ENCODE measurements at regions not wholly inside any gene's neighbourhood (a gene's known extent, or its start where the extent isn't known, plus 50 kb on each side); places are given as distances from the start of the nearest gene placed in this dataset.

- Histone ChIP-seq H3K27ac (no peak overlapping the region), H3K36me3 (no peaks in the 10 kb centered on the region), H3K9me3 (no peaks in the 10 kb centered on the region), H3K4me1 (no peaks in the 10 kb centered on the region), H3K4me3 (no peak overlapping the region), H3K27me3 (no peaks in the 10 kb centered on the region)
- TF ChIP-seq, protein P1, sequence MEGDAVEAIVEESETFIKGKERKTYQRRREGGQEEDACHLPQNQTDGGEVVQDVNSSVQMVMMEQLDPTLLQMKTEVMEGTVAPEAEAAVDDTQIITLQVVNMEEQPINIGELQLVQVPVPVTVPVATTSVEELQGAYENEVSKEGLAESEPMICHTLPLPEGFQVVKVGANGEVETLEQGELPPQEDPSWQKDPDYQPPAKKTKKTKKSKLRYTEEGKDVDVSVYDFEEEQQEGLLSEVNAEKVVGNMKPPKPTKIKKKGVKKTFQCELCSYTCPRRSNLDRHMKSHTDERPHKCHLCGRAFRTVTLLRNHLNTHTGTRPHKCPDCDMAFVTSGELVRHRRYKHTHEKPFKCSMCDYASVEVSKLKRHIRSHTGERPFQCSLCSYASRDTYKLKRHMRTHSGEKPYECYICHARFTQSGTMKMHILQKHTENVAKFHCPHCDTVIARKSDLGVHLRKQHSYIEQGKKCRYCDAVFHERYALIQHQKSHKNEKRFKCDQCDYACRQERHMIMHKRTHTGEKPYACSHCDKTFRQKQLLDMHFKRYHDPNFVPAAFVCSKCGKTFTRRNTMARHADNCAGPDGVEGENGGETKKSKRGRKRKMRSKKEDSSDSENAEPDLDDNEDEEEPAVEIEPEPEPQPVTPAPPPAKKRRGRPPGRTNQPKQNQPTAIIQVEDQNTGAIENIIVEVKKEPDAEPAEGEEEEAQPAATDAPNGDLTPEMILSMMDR (IDR thresholded peaks at IDR 0.05), result no peak
- no peak for TF ChIP-seq POLR2A (IDR thresholded peaks at IDR 0.05)
- no peak for DNase-seq
Observed at GRCh38 chr2:104413890-104414289, 440.0 kb upstream of the POU3F3 start.

- Histone ChIP-seq H3K9me3 (no peaks in the 10 kb centered on the region), H3K27me3 (no peaks in the 10 kb centered on the region), H3K27ac (no peak overlapping the region), H3K4me3 (no peak overlapping the region), H3K4me1 (no peaks in the 10 kb centered on the region), H3K36me3 (no peaks in the 10 kb centered on the region)
- no peak for TF ChIP-seq POLR2A (IDR thresholded peaks at IDR 0.05)
- TF ChIP-seq, protein P1 (IDR thresholded peaks at IDR 0.05), result no peak
- DNase-seq, result no peak
Observed at GRCh38 chr2:104415284-104415683, 438.6 kb upstream of the POU3F3 start.

DNA sequence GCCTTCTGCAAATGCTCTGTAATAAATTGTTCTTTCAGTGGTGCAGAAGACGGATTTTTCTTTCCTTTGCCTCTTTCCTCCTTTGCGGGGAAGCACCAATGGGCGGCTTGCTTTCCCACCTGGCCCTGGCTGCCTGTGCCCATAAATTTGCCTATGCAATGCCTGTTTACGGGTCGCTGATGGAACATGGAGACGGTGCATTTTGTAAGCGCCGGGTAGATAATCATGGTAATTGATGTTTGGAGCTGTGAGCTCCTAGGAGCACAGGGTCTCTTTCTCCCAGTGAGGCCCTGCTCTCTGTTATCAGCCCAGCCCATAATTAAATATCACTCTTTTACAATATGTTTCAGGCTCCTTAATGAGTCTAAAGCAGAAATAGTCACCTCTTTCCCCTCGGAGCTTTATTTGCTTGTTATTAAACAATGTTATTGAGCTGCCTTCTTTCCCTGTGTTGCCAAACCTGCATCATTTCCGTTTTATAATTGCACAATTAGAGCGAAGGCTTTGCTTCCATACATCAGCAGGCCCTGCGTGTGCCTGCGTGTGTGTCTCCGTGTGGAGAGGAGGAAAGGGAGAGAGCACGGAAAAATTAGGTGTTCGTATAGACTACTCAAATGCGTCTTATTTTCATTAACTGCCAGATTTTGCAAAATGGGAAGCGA, 437.4 kb upstream of the POU3F3 start:
- H3K9me3 ChIP-seq, result no peaks in the 10 kb centered on the region

DNA sequence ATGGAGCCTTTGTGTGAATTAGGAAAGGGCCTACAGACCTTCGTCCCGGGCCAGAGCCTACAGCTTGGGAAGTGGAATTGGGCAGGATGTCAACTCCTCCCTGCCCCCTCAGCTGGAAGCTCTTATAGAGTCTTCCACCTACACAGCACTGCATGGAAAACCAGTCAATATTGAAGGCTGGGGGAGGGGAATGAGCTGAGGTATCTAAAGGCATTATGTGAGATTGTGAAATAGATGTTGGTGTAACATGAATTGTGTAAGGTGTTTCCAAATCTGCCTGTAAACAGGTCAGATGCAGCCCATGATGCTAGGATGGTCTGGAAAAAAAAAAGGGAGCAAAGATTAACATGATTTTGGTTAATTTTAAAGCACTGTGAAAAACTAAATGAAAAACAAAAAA, 433.5 kb upstream of the POU3F3 start:
- Histone ChIP-seq H3K4me1 (no peaks in the 10 kb centered on the region), H3K9me3 (no peaks in the 10 kb centered on the region), H3K36me3 (no peaks in the 10 kb centered on the region), H3K4me3 (no peak overlapping the region), H3K27me3 (no peaks in the 10 kb centered on the region), H3K27ac (no peak overlapping the region)
- TF ChIP-seq, protein P1 (IDR thresholded peaks at IDR 0.05), result no peak
- no peak for TF ChIP-seq POLR2A (IDR thresholded peaks at IDR 0.05)
- no peak for DNase-seq

More for the DNA sequence above, 437.4 kb upstream of the POU3F3 start:
- TF ChIP-seq POLR2A (IDR thresholded peaks at IDR 0.05), result no peak
- TF ChIP-seq, protein P1 (IDR thresholded peaks at IDR 0.05), result no peak
- Histone ChIP-seq H3K27me3 (no peaks in the 10 kb centered on the region), H3K4me1 (no peaks in the 10 kb centered on the region), H3K4me3 (no peak overlapping the region), H3K27ac (no peak overlapping the region), H3K36me3 (no peaks in the 10 kb centered on the region)
- no peak for DNase-seq

DNA sequence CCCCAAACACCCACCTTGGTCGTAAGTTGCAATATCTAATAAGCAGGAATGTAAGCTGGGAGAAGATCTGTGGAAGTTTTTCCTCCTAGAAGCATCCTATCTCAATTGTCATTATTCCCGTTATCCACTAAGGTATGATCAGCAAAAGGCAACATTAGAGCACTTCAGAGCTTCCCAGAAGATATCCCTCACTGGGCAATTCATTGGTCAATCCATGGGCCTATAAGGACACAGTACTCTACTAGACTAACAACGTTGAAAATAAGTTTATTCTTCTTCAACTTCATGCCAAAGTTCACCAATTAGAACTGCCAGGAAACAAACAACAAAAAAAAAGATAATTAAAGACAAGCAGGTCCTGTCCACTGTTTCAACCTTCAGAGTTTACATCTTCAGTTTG, 433.0 kb upstream of the POU3F3 start:
- Histone ChIP-seq H3K4me3 (no peak overlapping the region), H3K36me3 (no peaks in the 10 kb centered on the region), H3K27ac (no peak overlapping the region), H3K9me3 (no peaks in the 10 kb centered on the region), H3K4me1 (no peaks in the 10 kb centered on the region), H3K27me3 (no peaks in the 10 kb centered on the region)
- TF ChIP-seq POLR2A (IDR thresholded peaks at IDR 0.05), result no peak
- TF ChIP-seq, protein P1 (IDR thresholded peaks at IDR 0.05), result no peak
- DNase-seq, result no peak

Data from Peyer's patch (tissue), 4 donors.